Prostate gland (tissue), 2 donors: ENCODE measurements at regions not wholly inside any gene's neighbourhood (a gene's known extent, or its start where the extent isn't known, plus 50 kb on each side); places are given as distances from the start of the nearest gene placed in this dataset.

Source experiments
- DNase-seq: peaks from one replicate; pipeline ENCODE4 v3.0.0-alpha.2; 2019; ENCODE audit warnings: low spot score
- H3K27ac ChIP-seq, 2 donors: fragments of 200-600 bp; sonication (generic); 2 replicates each; pipeline ENCODE4 v1.5.1; 2017 to 2019
- H3K27me3 ChIP-seq: fragments of 200-600 bp; sonication (generic); replicated peaks from 2 replicates; pipeline ENCODE4 v1.5.1; 2019; ENCODE audit not compliant: insufficient read depth
- H3K36me3 ChIP-seq, 2 donors: fragments of 200-600 bp; sonication (generic); 1 replicate in 1 of 2; 2 replicates in 1 of 2; pipeline versions ENCODE4 v1.5.1 to v1.8.1; 2017 to 2019
- H3K4me1 ChIP-seq: fragments of 200-600 bp; sonication (generic); replicated peaks from 2 replicates; pipeline ENCODE4 v1.5.1; 2019
- H3K4me3 ChIP-seq, 2 donors: fragments of 200-600 bp; sonication (generic); 2 replicates each; pipeline ENCODE4 v1.5.1; 2017 to 2019
- H3K9me3 ChIP-seq: fragments of 200-600 bp; sonication (generic); 2 replicates; pipeline ENCODE4 v1.5.1; 2017
- POLR2A ChIP-seq: fragments of 450-650 bp; IDR thresholded peaks from one replicate; pipeline ENCODE4 v1.6.1; 2016; ENCODE audit warnings: antibody characterized with exemption, mild to moderate bottlenecking
- POLR2AphosphoS5 ChIP-seq: sonication (generic); formaldehyde crosslinking; IDR thresholded peaks from one replicate; pipeline ENCODE4 v1.6.1; 2017; ENCODE audit warnings: antibody characterized with exemption
- WGBS: methylation state at CpG from one replicate; pipeline ENCODE4 v1.1.5; 2018; 5-methylcytosine and 5-hydroxymethylcytosine counted together
- intact Hi-C: fragments of 100-400 bp; cut with DNase I; formaldehyde crosslinking; loops from one replicate; pipeline ENCODE4 v1.14.2; 2022
- TF ChIP-seq, protein P1 (sequence below), 4 experiments: fragments of 200-600 bp in 2 of 4; fragments of 450-650 bp in 2 of 4; sonication (generic) in 2 of 4; IDR thresholded peaks; 1 replicate in 3 of 4; 2 replicates in 1 of 4; pipeline ENCODE4 v1.5.1; 2016 to 2019; ENCODE audit warnings: antibody characterized with exemption in 4 of 4, mild to moderate bottlenecking in 2 of 4, moderate library complexity in 2 of 4

GRCh38 chr17:72417627-72418026 is 296.8 kb downstream of the SOX9 start:
- TF ChIP-seq POLR2A (no peak), POLR2AphosphoS5 (no peak)
- TF ChIP-seq, protein P1, sequence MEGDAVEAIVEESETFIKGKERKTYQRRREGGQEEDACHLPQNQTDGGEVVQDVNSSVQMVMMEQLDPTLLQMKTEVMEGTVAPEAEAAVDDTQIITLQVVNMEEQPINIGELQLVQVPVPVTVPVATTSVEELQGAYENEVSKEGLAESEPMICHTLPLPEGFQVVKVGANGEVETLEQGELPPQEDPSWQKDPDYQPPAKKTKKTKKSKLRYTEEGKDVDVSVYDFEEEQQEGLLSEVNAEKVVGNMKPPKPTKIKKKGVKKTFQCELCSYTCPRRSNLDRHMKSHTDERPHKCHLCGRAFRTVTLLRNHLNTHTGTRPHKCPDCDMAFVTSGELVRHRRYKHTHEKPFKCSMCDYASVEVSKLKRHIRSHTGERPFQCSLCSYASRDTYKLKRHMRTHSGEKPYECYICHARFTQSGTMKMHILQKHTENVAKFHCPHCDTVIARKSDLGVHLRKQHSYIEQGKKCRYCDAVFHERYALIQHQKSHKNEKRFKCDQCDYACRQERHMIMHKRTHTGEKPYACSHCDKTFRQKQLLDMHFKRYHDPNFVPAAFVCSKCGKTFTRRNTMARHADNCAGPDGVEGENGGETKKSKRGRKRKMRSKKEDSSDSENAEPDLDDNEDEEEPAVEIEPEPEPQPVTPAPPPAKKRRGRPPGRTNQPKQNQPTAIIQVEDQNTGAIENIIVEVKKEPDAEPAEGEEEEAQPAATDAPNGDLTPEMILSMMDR (IDR thresholded peaks at IDR 0.05): no peak
- WGBS: 96% methylated on average over 2 of the region's 2 CpGs
- no peak overlapping the region for H3K27ac ChIP-seq
- H3K4me1 ChIP-seq: no peaks in the 10 kb centered on the region
- no peaks in the 10 kb centered on the region for H3K27me3 ChIP-seq
- no peak for DNase-seq
- intact Hi-C loops: no loop called here
- no peaks in the 10 kb centered on the region for H3K9me3 ChIP-seq
- H3K4me3 ChIP-seq: no peak overlapping the region
- H3K36me3 ChIP-seq: no peaks in the 10 kb centered on the region

DNA sequence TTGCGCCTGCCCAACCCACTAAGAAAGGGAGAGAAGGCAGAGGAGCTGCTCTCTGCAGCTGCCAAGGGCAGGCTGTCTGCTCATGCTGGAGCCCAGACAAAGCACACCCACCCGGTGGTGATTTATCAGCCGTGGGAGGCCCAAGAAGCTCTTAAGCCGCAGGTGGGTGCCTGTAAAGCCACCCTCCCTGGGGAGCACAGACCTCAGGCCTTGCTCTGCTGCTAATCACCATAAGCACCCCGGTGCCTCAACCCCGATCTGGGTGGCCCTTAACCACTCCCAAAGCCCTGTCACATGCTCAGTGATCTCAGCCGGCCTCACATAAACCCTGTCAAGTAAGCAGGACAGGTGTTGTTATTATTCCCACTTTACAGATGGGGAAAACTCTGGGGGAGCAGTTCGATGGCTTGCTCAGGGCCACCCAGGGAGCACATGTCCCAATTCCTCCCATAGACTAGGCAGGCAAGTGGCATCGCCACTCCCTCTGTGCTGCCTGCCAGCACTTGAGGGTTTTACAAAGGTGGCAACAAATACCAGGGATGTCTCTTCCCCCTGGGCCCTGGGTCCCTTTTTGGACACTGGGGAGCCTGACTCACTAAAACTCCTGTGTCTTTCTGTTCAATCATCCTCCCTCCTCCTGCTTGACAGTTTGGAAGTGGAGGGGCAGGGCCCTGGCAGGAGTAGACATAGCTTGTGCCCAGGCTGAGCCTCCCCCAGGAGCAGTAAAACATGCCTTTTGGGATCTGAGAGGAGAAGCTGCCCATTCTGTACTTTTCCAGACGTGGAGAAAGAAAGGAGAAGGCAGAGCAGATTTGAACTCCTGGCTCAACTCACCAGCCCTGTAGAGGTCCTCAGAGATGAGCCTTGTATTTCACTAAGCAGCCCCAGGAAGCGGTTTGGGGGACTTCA is 299.3 kb downstream of the SOX9 start:
- H3K4me1 ChIP-seq: no peaks in the 10 kb centered on the region
- H3K27ac ChIP-seq: peak overlapping the region; percentile 7 to 41
- no peaks in the 10 kb centered on the region for H3K36me3 ChIP-seq
- no peaks in the 10 kb centered on the region for H3K9me3 ChIP-seq
- 69% methylated on average over 10 of the region's 11 CpGs for WGBS
- intact Hi-C loops: no loop called here
- no peaks in the 10 kb centered on the region for H3K27me3 ChIP-seq
- DNase-seq: peak; percentile 53
- TF ChIP-seq POLR2AphosphoS5 (peak; percentile 37), POLR2A (no peak)
- H3K4me3 ChIP-seq: no peak overlapping the region

GRCh38 chr17:72420775-72421127 is 299.9 kb downstream of the SOX9 start:
- DNase-seq: no peak

GRCh38 chr17:72421128-72422092 is 300.6 kb downstream of the SOX9 start:
- Histone ChIP-seq H3K9me3 (no peaks in the 10 kb centered on the region), H3K36me3 (no peaks in the 10 kb centered on the region), H3K27ac (peak overlapping the region in 1 of 2 donors; percentile 19), H3K4me1 (no peaks in the 10 kb centered on the region), H3K27me3 (no peaks in the 10 kb centered on the region), H3K4me3 (no peak overlapping the region)
- TF ChIP-seq, protein P1 (IDR thresholded peaks at IDR 0.05): no peak
- peak; percentile 45 for TF ChIP-seq POLR2AphosphoS5
- WGBS: 65% methylated on average over 11 of the region's 11 CpGs
- intact Hi-C loops: no loop called here
- DNase-seq: peak; percentile 60

More at GRCh38 chr17:72420775-72421127, 299.9 kb downstream of the SOX9 start:
- Histone ChIP-seq H3K4me1 (no peaks in the 10 kb centered on the region), H3K27me3 (no peaks in the 10 kb centered on the region), H3K36me3 (no peaks in the 10 kb centered on the region), H3K4me3 (no peak overlapping the region), H3K9me3 (no peaks in the 10 kb centered on the region), H3K27ac (peak overlapping the region; percentile 7 to 41)
- no peak for TF ChIP-seq POLR2AphosphoS5
- no peak for TF ChIP-seq POLR2A
- TF ChIP-seq, protein P1 (IDR thresholded peaks at IDR 0.05): no peak
- intact Hi-C loops: no loop called here
- WGBS: 79% methylated on average over 8 of the region's 8 CpGs

GRCh38 chr17:72422204-72422504 is 301.3 kb downstream of the SOX9 start:
- Histone ChIP-seq H3K4me3 (no peak overlapping the region), H3K4me1 (no peaks in the 10 kb centered on the region), H3K9me3 (no peaks in the 10 kb centered on the region), H3K27me3 (no peaks in the 10 kb centered on the region), H3K27ac (no peak overlapping the region), H3K36me3 (no peaks in the 10 kb centered on the region)
- intact Hi-C loops: no loop called here
- 70% methylated on average over 1 of the region's 1 CpG for WGBS
- no peak for DNase-seq
- TF ChIP-seq POLR2A (no peak), POLR2AphosphoS5 (no peak)
- TF ChIP-seq, protein P1 (IDR thresholded peaks at IDR 0.05): no peak
